ENCODE measurements at regions not wholly inside any gene's neighbourhood (a gene's known extent, or its start where the extent isn't known, plus 50 kb on each side); places are given as distances from the start of the nearest gene placed in this dataset.
"Not testable (repeated sequence)": the region's sequence is repeated elsewhere in the genome, so short reads cannot be mapped to it uniquely, and the experiment has no call there.

DNA sequence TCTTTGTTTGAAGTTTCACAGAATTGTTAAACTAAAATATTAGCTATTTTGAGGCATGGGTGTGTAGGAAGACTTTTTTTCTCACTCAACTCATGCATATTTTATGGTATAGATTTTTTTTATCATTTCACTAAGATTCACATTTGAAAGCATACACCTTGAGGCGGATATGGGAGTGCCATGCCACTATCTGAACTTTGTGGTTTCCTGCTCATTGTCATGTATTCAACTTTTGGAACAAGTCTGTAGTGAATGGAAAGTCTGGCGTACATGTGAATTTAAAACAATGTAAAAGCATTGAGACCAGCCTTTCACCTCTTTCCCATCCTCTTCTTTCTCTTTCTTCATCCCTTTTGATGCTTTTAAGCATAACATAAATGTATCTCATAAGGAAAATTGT, 147.9 kb downstream of the TPBG start:
- DNase-seq (ENCODE audit: low spot score): no peak

- DNase-seq (ENCODE audit: low spot score): not testable (repeated sequence)
Observed at GRCh38 chr6:82517896-82518295, 154.3 kb downstream of the TPBG start.

GRCh38 chr6:82521369-82521768, 157.8 kb downstream of the TPBG start:
- DNase-seq (ENCODE audit: low spot score): no peak

- DNase-seq (ENCODE audit: low spot score): no peak
Observed at GRCh38 chr6:82521861-82522260, 158.2 kb downstream of the TPBG start.

DNA sequence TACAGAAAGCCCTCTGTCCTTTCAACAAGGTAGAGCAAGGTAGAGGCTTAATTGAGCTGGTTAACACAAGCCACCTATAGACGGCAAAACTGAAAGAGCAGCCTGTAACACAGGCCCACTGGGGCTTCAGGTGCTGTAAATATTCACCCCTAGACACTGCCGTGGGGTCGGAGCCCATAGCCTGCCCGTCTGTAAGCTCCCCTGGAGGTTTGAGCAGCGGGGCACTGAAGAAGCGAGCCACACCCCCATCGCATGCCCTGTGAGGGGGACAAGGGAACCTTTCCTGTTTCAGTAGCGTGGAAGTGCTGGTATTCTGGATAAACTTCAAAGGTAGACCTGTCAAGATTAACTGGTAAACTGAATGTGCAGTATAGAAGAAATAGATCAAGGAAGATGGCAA, 160.4 kb downstream of the TPBG start:
- DNase-seq (ENCODE audit: low spot score): no peak

DNA sequence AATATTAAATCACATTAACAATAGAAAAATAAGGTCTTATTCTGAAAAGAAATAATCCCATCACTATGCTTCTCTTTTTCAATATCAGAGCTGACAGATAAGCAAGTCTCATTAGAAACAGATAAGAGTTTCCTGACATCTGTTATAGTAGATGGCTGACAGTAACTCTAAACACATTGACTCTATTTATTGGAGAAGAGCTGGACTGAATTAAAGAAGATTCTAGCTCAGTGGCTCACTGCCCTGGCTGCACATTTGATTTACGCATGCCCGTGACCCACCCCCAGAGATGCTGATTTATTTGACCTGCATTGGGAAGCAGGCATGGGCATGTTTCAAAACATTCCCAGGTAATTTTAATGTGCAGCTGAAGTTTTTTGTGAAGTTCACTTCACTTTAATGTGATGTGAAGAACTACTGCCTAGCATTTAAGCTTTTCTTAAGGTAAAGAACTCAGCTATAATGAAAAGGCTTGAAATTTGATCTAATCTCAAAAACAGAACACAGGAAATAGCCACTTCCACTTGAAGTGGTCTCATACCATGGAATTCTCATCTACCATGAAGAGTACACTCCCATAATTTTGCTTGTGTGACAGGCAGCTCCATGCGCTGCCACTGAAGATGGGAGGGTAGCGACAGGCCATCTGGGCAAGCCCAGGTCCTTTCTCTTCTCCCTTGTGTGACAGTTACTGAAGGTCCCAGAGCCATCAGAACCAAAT, 162.3 kb downstream of the TPBG start:
- DNase-seq (ENCODE audit: low spot score): no peak

DNA sequence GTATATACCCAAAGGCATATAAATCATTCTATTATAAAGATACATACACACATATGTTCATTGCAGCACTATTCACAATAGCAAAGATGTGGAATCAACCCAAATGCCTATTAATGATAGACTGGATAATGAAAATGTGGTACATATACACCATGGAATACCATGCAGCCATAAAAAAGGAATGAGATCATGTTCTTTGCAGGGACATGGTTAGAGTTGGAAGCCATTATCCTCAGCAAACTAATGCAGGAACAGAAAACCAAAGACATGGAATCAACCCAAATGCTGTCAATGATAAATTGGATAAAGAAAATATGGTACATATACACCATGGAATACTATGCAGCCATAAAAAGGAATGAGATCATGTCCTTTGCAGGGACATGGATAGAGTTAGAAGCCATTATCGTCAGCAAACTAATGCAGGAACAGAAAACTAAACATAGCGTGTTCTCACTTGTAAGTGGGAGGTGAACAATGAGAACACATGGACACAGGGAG, 166.4 kb downstream of the TPBG start:
- DNase-seq (ENCODE audit: low spot score): not testable (repeated sequence)

GRCh38 chr6:82534876-82535275, 171.3 kb downstream of the TPBG start:
- DNase-seq (ENCODE audit: low spot score): no peak

DNA sequence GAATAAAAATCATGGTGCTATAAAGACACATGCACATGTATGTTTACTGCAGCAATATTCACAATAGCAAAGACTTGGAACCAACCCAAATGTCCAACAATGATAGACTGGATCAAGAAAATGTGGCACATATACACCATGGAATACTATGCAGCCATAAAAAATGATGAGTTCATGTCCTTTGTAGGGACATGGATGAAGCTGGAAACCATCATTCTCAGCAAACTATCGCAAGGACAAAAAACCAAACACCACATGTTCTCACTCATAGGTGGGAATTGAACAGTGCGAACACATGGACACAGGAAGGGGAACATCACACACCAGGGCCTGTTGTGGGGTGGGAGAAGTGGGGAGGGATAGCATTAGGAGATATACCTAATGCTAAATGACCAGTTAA, 185.9 kb downstream of the TPBG start:
- DNase-seq (ENCODE audit: low spot score): not testable (repeated sequence)

DNA sequence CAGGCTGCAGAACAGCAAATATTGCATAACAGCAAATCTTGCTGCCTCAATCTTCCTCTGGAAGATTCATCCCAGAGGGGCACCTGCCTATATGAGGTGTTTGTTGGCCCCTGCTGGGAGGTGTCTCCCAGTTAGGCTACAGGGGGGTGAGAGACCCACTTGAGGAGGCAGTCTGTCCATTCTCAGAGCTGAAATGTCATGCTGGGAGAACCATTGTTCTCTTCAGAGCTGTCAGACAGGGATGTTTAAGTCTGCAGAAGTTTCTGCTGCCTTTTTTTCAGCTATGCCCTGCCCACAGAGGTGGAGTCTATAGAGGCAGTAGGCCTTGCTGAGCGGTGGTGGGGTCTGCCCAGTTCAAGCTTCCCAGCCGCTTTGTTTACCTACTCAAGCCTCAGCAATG, 187.7 kb downstream of the TPBG start:
- not testable (repeated sequence) for DNase-seq (ENCODE audit: low spot score)

DNA sequence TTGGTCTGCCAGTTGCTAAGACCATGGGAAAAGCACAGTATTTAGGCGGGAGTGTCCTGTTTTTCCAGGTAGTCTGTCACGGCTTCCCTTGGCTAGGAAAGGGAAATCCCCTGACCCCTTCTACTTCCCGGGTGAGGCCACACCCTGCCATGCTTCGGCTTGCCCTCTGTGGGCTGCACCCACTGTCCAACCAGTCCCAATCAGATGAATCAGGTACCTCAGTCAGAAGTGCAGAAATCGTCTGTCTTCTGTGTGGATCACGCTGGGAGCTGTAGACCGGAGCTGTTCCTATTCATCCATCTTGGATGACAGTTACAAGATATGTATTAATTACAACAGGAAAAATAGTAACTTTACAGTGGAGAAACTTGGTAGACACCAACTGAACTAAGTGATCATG, 188.2 kb downstream of the TPBG start:
- no peak for DNase-seq (ENCODE audit: low spot score)

DNA sequence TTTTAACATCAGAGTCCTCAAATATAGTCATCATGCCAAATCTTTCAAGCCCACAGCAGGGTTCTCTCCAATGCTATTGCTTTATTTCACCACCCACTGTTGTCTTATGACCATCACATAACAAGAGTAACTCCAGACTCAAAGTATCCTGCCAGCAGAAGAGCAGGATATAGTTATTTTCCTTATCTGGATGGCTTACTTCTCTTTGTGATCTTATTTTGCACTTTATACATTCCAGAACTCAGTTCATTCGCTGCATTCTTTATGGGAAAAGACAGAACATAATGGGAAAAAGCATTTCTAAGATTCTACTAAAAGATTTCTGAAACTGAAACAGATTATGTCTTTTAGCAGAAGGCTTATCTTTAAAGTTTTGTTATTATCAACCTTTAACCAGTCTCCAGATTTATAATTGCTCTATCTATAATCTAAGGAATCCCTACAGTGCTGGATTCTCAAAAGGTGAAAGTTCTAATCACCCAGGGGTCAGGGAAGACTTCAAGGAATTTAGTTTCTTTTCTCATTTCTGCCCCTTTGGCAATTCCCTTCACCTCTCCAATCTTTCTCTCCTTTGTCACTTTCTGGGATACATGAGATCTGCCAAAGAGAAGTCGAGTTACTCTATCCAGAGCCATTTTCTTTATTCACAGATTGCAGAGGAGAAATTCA, 190.4 kb downstream of the TPBG start:
- DNase-seq (ENCODE audit: low spot score): no peak

- DNase-seq (ENCODE audit: low spot score): no peak
Observed at GRCh38 chr6:82554666-82555065, 191.0 kb downstream of the TPBG start.

- no peak for DNase-seq (ENCODE audit: low spot score)
Observed at GRCh38 chr6:82555801-82556200, 192.2 kb downstream of the TPBG start.

DNA sequence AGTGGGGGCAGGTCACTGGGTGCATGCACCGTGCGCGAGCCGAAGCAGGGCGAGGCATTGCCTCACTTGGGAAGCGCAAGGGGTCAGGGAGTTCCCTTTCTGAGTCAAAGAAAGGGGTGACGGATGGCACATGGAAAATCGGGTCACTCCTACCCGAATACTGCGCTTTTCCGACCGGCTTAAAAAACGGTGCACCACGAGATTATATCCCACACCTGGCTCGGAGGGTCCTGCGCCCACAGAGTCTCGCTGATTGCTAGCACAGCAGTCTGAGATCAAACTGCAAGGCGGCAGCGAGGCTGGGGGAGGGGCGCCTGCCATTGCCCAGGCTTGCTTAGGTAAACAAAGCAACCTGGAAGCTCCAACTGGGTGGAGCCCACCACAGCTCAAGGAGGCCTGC, 194.9 kb downstream of the TPBG start:
- not testable (repeated sequence) for DNase-seq (ENCODE audit: low spot score)

GRCh38 chr6:82567621-82568020, 204.0 kb downstream of the TPBG start:
- no peak for DNase-seq (ENCODE audit: low spot score)

- no peak for DNase-seq (ENCODE audit: low spot score)
Observed at GRCh38 chr6:82568290-82568993, 204.8 kb downstream of the TPBG start.

DNA sequence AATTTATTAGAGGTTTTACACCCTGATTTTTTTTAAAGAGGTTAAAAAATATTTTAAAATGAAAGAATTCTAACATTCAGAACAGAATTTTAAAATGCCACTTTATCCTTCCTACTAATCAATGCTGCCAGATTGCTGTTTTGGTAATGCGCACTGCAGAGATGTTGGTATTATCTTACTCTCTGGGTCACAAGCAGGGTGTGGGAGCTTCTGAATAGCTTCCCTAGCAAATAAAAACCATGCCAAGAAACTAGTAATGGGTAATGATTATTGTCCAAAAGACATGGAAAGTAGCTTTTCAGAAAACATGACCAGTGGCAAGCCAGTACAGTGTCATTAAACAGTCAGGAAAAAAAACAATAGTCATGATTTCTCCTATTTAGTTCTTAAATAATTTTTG, 205.4 kb downstream of the TPBG start:
- no peak for DNase-seq (ENCODE audit: low spot score)

DNA sequence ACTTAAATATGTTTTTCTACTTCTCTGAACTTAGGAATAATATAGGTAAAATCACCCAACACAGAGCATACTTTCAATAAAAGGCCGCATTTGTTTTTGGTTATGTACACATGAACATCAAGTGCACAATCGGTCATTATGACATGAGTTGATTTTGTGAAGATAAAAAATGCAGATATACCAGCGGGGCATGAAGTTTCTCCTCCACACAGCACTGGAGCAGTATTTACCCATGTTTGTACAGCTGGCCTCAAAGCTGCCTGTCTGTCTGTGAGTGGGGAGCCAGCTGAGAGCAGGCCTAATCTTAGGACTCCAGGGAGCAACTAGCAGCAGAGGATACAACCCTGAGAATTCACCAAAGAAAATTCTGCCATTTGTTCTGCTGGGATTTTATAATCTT, 206.5 kb downstream of the TPBG start:
- no peak for DNase-seq (ENCODE audit: low spot score)

GRCh38 chr6:82571455-82571854, 207.8 kb downstream of the TPBG start:
- DNase-seq (ENCODE audit: low spot score): no peak

DNA sequence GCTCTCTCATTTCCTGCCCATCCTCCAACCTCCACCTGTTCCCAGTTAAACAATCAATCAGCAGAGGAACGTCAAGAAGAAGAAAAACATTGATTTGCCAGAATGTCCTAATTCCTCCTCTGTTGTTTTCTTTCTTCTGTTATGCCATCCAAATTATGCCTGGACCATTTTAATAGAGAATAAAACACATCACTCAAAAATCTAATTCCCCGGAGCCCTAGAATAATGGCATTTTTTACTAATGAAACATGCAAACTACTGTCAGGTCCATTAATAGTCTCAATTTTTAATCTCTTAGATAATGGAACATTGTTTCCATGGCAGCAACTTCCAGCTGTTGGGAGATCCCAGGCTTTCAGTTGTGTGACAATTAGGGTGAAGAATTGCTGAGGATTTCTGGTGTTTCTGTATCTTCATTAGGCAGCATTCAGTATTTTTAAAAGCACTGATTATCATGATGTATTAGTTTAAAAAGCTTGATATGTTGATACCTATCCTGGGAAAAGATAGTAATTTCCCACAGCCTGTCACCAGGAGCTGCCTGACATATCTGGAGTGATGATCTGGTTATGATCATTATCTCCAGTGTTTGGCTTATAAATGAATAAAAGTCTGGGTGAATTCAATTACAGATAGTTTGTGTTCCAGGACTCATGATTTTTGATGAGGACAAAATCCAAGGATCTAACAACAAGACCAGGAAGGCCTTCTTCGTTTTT, 209.8 kb downstream of the TPBG start:
- no peak for DNase-seq (ENCODE audit: low spot score)

DNA sequence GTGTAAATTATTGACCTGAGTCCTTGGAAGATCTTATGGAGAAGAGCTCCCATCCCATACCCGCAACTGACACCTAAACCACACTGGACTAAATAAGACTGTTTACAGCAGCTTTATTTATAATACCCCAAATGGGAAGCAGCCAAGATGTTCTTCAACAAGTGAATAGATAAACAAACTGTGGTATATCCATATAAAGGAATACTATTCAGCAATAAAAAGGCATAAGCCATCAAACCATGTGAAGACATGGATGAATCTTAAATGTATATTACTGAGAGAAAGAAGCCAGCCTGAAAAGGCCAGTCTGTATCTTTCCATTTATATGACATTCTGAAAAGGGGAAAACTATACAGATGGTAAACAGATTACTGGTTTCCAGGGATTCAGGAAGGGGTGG, 212.7 kb downstream of the TPBG start:
- no peak for DNase-seq (ENCODE audit: low spot score)

Data from kidney tubule cell (primary cell).